BLaER1 (cell line): ENCODE measurements at regions not wholly inside any gene's neighbourhood (a gene's known extent, or its start where the extent isn't known, plus 50 kb on each side); places are given as distances from the start of the nearest gene placed in this dataset.
"Not testable (repeated sequence)": the region's sequence is repeated elsewhere in the genome, so short reads cannot be mapped to it uniquely, and the experiment has no call there.

Source experiments
- H3K27ac ChIP-seq: shearing (Covaris generic); formaldehyde crosslinking; 2 replicates; pipeline ENCODE4 v1.8.1; 2022
- H3K27me3 ChIP-seq: shearing (Covaris generic); formaldehyde crosslinking; 2 replicates; pipeline ENCODE4 v1.8.1; 2022
- H3K36me3 ChIP-seq: shearing (Covaris generic); formaldehyde crosslinking; 2 replicates; pipeline ENCODE4 v1.8.1; 2022
- H3K4me1 ChIP-seq: shearing (Covaris generic); formaldehyde crosslinking; 2 replicates; pipeline ENCODE4 v1.8.1; 2022
- H3K4me2 ChIP-seq: shearing (Covaris generic); formaldehyde crosslinking; 2 replicates; pipeline ENCODE4 v1.8.1; 2022
- H3K4me3 ChIP-seq: shearing (Covaris generic); formaldehyde crosslinking; 2 replicates; pipeline ENCODE4 v1.8.1; 2022
- H3K9ac ChIP-seq: shearing (Covaris generic); formaldehyde crosslinking; 2 replicates; pipeline ENCODE4 v1.8.1; 2022
- H3K9me3 ChIP-seq: shearing (Covaris generic); formaldehyde crosslinking; 2 replicates; pipeline ENCODE4 v1.8.1; 2022
- H4K20me1 ChIP-seq: shearing (Covaris generic); formaldehyde crosslinking; 2 replicates; pipeline ENCODE4 v1.8.1; 2022
- Cebpa-rat ChIP-seq: shearing (Covaris generic); IDR thresholded peaks from 2 replicates; pipeline ENCODE4 v1.8.1; 2022

- Histone ChIP-seq H4K20me1 (no peaks in the 10 kb centered on the region), H3K9ac (no peak overlapping the region), H3K27ac (no peak overlapping the region), H3K36me3 (no peaks in the 10 kb centered on the region), H3K4me2 (no peak overlapping the region), H3K27me3 (peaks cover 9% of the 10 kb centered on the region; the same call in 1 of the 2 replicates), H3K9me3 (no peaks in the 10 kb centered on the region), H3K4me3 (no peak overlapping the region), H3K4me1 (no peaks in the 10 kb centered on the region)
- no peak for TF ChIP-seq Cebpa-rat
These were observed 218.3 kb upstream of the ZC4H2 start for GRCh38 chrX:65194547-65194946.

GRCh38 chrX:65163325-65163724, 187.1 kb upstream of the ZC4H2 start:
- H3K27me3 ChIP-seq, H3K4me3 ChIP-seq, H3K27ac ChIP-seq, H3K4me1 ChIP-seq, H3K4me2 ChIP-seq, H4K20me1 ChIP-seq, H3K9ac ChIP-seq, H3K36me3 ChIP-seq: not testable (repeated sequence)
- H3K9me3 ChIP-seq = peaks cover 19% of the 10 kb centered on the region

- Histone ChIP-seq H3K4me1 (no peaks in the 10 kb centered on the region), H3K27ac (no peak overlapping the region), H3K4me2 (no peak overlapping the region), H3K9ac (no peak overlapping the region), H3K4me3 (no peak overlapping the region), H3K36me3 (no peaks in the 10 kb centered on the region), H3K27me3 (no peaks in the 10 kb centered on the region; the same call in 1 of the 2 replicates), H4K20me1 (no peaks in the 10 kb centered on the region), H3K9me3 (peaks cover 51% of the 10 kb centered on the region)
- TF ChIP-seq Cebpa-rat = no peak
These were observed 172.0 kb upstream of the ZC4H2 start for GRCh38 chrX:65148232-65148631.

DNA sequence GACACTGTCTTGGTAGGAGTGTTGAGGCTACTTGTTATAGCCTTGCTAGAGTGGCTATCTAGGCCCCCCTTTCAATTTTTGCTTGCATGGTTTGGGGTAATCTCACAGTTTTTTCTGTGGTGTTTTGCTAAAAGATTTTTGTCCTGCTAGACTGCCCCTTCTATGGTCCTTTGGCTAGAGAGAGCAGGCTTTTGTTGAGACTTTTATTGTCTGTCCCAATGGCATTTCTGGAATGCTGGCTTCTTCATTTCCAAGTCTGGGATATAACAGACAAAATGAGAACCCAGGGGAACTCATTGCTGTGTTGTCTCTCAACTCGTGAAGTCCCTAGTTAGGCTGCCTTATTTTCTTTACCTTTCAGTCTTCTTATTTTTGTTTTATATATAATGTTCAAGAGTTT, 160.2 kb upstream of the ZC4H2 start:
- Histone ChIP-seq H3K9me3 (peaks cover 6% of the 10 kb centered on the region), H4K20me1 (no peaks in the 10 kb centered on the region), H3K36me3 (no peaks in the 10 kb centered on the region), H3K4me1 (no peaks in the 10 kb centered on the region), H3K4me2 (no peak overlapping the region), H3K27ac (no peak overlapping the region), H3K9ac (no peak overlapping the region), H3K27me3 (peaks cover 28% of the 10 kb centered on the region), H3K4me3 (no peak overlapping the region)
- no peak for TF ChIP-seq Cebpa-rat

DNA sequence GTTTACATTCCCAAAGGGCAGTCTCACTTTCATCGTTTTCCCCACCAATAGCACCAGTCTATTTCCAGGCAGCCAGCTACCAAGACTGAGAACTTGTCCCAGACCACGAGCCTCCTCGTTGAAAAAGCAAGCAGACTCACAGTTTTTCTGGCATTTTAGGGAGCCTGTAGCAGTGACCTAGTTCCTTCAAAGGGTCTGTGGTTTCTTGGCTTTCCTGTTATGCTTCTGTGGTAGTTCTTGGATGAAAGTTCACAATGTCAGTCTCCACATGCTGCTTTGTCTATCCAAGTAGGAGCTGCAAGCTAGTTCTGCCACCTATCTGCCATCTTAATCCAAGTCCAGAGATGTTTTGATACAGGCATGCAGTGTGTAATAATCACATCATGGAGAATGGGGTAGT, 151.6 kb upstream of the ZC4H2 start:
- Histone ChIP-seq H3K27ac (peak overlapping the region; percentile 58), H3K4me2 (peak overlapping the region; percentile 79), H3K27me3 (0 out of 2 replicates have a peak, but pooled peaks cover 4% of the 10 kb centered on the region), H3K9ac (peak overlapping the region; percentile 55; the same call in 1 of the 2 replicates), H3K4me3 (peak overlapping the region; percentile 39; the same call in 1 of the 2 replicates), H4K20me1 (no peaks in the 10 kb centered on the region), H3K4me1 (peaks cover 19% of the 10 kb centered on the region), H3K36me3 (no peaks in the 10 kb centered on the region), H3K9me3 (peaks cover 22% of the 10 kb centered on the region)
- TF ChIP-seq Cebpa-rat = no peak

DNA sequence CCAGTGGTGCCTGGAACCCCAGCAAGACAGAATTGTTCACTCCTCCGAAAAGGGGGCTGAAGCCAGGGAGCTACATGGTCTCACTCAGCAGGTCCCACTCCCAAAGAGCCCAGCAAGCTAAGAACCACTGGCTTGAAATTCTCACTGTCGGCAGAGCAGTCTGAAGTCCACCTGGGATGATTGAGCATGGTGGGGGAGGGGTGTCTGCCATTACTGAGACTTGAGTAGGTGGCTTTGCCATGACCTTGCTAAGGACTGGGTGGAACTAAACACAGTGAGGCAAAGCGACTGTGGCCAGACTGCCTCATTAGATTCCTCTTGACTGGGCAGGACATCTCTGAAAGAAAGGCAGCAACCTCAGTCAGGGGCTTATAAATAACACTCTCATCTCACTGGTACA, 122.6 kb upstream of the ZC4H2 start:
- Histone ChIP-seq H3K27ac (no peak overlapping the region), H3K4me1 (no peaks in the 10 kb centered on the region), H3K9me3 (peaks cover 48% of the 10 kb centered on the region), H3K9ac (no peak overlapping the region), H3K27me3 (0 out of 2 replicates have a peak, but pooled peaks cover 9% of the 10 kb centered on the region), H3K4me2 (no peak overlapping the region), H3K4me3 (no peak overlapping the region), H4K20me1 (no peaks in the 10 kb centered on the region), H3K36me3 (no peaks in the 10 kb centered on the region)
- TF ChIP-seq Cebpa-rat = no peak

- no peaks in the 10 kb centered on the region for H3K36me3 ChIP-seq
- peaks cover 12% of the 10 kb centered on the region; the same call in 1 of the 2 replicates for H3K27me3 ChIP-seq
- H4K20me1 ChIP-seq = no peaks in the 10 kb centered on the region
- H3K27ac ChIP-seq = no peak overlapping the region
- H3K4me1 ChIP-seq = no peaks in the 10 kb centered on the region
- H3K9me3 ChIP-seq = peaks cover 6% of the 10 kb centered on the region; the same call in 1 of the 2 replicates
- no peak overlapping the region for H3K4me3 ChIP-seq
- no peak overlapping the region for H3K4me2 ChIP-seq
- no peak for TF ChIP-seq Cebpa-rat
- no peak overlapping the region for H3K9ac ChIP-seq
These were observed 117.4 kb upstream of the ZC4H2 start for GRCh38 chrX:65093658-65094057.

GRCh38 chrX:65073233-65073632, 97.0 kb upstream of the ZC4H2 start:
- TF ChIP-seq Cebpa-rat = no peak

GRCh38 chrX:65072590-65072989, 96.3 kb upstream of the ZC4H2 start:
- Histone ChIP-seq H3K9ac (no peak overlapping the region), H3K27me3 (peaks cover 11% of the 10 kb centered on the region), H3K4me2 (no peak overlapping the region), H3K27ac (no peak overlapping the region), H4K20me1 (no peaks in the 10 kb centered on the region), H3K9me3 (peaks cover 56% of the 10 kb centered on the region), H3K36me3 (peaks cover 11% of the 10 kb centered on the region; the same call in 1 of the 2 replicates), H3K4me3 (no peak overlapping the region), H3K4me1 (no peaks in the 10 kb centered on the region)
- no peak for TF ChIP-seq Cebpa-rat

More at GRCh38 chrX:65073233-65073632, 97.0 kb upstream of the ZC4H2 start:
- Histone ChIP-seq H3K9ac (no peak overlapping the region), H4K20me1 (no peaks in the 10 kb centered on the region), H3K36me3 (peaks cover 11% of the 10 kb centered on the region; the same call in 1 of the 2 replicates), H3K4me3 (no peak overlapping the region), H3K27me3 (peaks cover 11% of the 10 kb centered on the region), H3K27ac (no peak overlapping the region), H3K4me2 (no peak overlapping the region), H3K4me1 (no peaks in the 10 kb centered on the region), H3K9me3 (peaks cover 58% of the 10 kb centered on the region)

- H3K4me3 ChIP-seq, H3K9ac ChIP-seq, H3K27me3 ChIP-seq, H4K20me1 ChIP-seq, H3K4me2 ChIP-seq, H3K36me3 ChIP-seq, H3K27ac ChIP-seq, H3K4me1 ChIP-seq: not testable (repeated sequence)
- H3K9me3 ChIP-seq = peaks cover 27% of the 10 kb centered on the region
These were observed 82.4 kb upstream of the ZC4H2 start for GRCh38 chrX:65058626-65059025.

- no peak overlapping the region for H3K4me2 ChIP-seq
- H3K4me1 ChIP-seq = no peaks in the 10 kb centered on the region
- no peaks in the 10 kb centered on the region for H3K36me3 ChIP-seq
- H3K9ac ChIP-seq = no peak overlapping the region
- H4K20me1 ChIP-seq = no peaks in the 10 kb centered on the region
- no peak for TF ChIP-seq Cebpa-rat
- peaks cover 8% of the 10 kb centered on the region; the same call in 1 of the 2 replicates for H3K27me3 ChIP-seq
- no peak overlapping the region for H3K27ac ChIP-seq
- peaks cover 39% of the 10 kb centered on the region for H3K9me3 ChIP-seq
- no peak overlapping the region for H3K4me3 ChIP-seq
These were observed 68.8 kb upstream of the ZC4H2 start for GRCh38 chrX:65045001-65045400.
